Stimulated activated naive CD8-positive, alpha-beta T cell treated with anti-CD3 and anti-CD28 coated beads, Interleukin-15, Interleukin-2, amounts not matched to agents 100 U/mL and 50 U/mL, for 24 hours (primary cell): ENCODE measurements at regions not wholly inside any gene's neighbourhood (a gene's known extent, or its start where the extent isn't known, plus 50 kb on each side); places are given as distances from the start of the nearest gene placed in this dataset.

ENCODE experiments used
- ATAC-seq: fragments of 150-1000 bp; cut with Tn5 transposase; one replicate; pipeline ENCODE4 v1.10.0; 2021
- DNase-seq: peaks from one replicate; pipeline ENCODE4 v3.0.0; 2021

GRCh38 chr11:127135256-127135655, 134.7 kb upstream of the KIRREL3 start:
- DNase-seq (no peak), ATAC-seq (no peak)

GRCh38 chr11:127133061-127133460, 132.5 kb upstream of the KIRREL3 start:
- no peak for ATAC-seq
- no peak for DNase-seq

DNA sequence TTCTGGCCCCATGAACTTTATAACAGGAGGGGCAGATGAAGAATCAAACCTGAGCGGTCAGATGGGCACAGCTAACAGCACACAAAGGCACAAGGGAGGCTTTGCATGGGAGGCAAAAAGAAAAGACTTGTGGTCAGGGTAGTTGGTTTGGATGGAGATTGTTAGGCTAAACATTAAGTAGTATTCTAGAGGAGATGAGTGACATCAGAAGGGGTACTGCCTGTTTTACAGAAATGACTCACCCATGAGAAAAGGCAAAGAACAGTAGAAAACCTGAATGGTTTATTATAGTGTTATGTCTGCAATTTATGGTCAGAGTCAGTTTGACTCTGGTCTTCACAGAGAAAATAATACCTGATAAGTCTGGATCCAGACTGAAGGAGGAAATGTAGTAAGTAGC, 129.8 kb upstream of the KIRREL3 start:
- no peak for DNase-seq
- ATAC-seq: no peak

DNA sequence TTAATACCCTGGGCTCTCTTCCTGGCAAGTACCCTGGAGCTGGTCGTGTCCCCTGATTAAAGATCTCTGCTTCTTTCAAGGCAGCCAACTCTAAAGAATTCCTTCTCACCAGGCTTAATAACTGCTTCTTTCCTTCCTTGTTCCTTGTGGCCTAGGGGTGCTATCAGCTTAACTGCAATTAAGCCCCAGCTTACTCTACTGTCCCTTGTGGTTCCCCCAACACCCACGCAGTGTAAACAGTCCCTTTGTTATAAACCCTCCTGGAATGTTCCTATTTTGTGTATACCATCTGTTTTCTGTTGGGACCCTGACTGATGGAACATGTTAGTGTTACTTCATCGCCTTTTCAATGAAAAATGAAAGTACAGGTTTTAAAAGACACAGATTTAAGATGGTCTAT, 126.4 kb upstream of the KIRREL3 start:
- no peak for ATAC-seq
- no peak for DNase-seq

- no peak for ATAC-seq
- DNase-seq: no peak
These were observed 118.8 kb upstream of the KIRREL3 start for GRCh38 chr11:127119356-127119755.

GRCh38 chr11:127118811-127119210, 118.2 kb upstream of the KIRREL3 start:
- ATAC-seq: no peak
- DNase-seq: no peak

- no peak for ATAC-seq
- DNase-seq: no peak
These were observed 116.7 kb upstream of the KIRREL3 start for GRCh38 chr11:127117231-127117739.

DNA sequence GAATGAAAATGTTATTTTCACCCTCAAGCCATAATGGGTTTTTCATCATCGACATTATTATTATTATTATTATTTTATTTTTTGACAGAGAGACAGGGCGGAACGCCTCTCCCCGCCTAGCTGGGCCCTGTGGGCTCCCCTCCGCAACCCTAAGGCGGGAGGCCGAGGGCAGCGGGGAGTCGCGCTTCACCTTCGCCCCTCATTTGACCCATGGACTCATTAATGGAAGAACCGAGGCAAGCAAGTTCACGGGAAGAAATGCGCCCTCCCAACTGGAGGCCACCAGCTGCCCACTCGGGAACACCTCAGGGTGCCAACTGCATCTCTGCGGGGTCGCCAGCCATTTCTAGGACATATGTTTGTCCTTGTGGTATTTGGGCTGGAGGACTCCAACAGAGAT, 115.3 kb upstream of the KIRREL3 start:
- DNase-seq: no peak
- no peak for ATAC-seq

- no peak for ATAC-seq
These were observed 113.5 kb upstream of the KIRREL3 start for GRCh38 chr11:127114035-127114434.

GRCh38 chr11:127110542-127110941, 110.0 kb upstream of the KIRREL3 start:
- DNase-seq (no peak), ATAC-seq (no peak)

More at GRCh38 chr11:127114035-127114434, 113.5 kb upstream of the KIRREL3 start:
- DNase-seq: no peak

DNA sequence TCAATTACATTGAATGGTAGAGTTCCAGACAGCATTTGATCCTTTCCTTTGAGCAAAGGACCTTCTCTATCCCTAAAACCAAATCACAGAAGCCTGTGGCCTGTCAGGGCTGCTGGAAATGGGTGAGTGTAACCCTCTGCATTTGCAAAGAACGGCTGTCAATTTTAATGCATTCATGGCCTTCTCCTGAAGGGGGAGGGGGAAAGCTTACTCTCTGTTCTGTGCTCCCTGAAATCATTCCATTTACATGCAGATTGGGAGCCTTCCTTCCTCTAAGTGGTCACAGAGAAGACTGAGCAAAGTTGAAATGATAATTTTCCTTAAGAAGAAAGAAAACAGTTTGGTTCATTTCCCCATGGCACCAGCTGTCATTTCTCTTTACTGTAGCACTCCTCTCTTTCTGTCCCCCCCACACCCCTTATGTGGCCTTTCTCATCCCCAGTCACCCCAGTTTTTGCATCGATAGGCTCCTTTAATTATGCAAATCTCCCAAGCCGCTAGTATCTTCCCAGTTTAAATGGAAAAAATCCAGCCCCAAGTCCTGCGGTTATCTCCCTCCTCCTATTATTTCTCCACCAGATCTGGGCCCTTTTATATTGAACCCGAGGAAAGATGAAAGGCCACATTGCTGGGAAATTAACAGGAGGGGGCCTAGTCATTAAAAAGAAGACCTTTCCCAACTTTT, 109.4 kb upstream of the KIRREL3 start:
- no peak for ATAC-seq
- DNase-seq: no peak

DNA sequence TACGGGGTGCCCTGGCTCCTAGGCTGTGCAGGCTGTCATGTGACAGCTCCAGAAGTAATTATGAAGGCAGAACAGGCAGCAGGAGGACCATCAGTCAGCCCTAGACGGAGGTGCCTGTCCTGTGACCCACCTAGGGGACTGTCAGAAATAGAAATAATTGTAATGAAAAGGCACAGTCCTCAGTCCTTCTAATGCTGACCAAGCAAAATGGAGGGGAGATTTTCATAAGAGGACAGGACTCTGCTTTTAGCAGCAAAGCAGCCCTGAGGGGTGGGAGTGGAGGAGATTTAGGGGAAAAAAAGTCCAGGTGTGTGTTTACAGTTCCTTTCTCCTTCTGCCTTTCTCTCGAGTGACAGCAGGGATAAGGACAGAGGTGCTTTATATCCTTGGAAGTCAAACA, 108.3 kb upstream of the KIRREL3 start:
- DNase-seq: no peak
- no peak for ATAC-seq

GRCh38 chr11:127106938-127107337, 106.4 kb upstream of the KIRREL3 start:
- ATAC-seq: no peak
- no peak for DNase-seq

DNA sequence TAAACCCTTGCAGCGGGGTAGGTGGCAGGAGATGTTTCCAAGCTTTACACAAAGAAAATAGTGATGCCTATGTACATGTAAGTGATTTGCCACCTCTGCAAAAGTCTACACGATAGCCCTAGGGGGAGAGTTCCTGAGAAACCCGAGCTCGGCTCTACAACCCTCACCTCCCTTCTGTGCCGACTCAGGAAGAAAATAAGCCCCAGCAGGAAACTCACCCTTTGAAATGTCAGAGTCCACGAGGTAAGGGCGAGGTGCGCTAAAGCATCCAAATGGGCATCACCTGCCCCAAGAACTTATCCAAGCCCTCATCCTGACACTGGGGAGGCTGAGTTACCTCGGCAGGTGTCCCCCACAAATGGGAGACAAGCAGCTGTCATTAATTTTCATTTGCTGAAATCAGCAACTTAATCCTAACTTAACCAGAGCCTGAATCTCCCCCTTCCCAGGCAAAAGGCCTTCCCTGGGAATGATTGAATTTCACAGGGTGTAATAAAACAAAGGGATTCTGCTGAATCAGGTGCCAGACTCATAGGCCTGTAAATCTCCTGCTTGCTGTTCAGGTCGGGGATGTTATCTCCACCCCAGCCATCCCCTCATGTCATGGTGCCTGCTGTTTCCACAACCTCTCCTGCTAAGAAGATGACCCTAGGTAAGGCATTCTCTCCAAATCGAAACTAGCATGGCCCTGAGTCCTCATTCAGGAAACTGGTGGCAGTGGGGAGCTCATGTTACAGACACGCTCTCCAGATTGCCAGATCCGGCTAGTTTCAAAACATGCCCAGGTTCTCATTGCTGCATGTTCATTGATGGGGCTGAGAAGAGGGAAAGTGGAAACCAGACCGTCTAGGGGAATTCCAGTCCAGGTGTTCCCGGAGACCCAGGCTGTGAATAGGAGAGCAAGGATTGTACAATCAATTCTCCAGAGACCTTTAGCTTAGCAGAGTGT, 105.3 kb upstream of the KIRREL3 start:
- no peak for DNase-seq
- ATAC-seq: no peak

DNA sequence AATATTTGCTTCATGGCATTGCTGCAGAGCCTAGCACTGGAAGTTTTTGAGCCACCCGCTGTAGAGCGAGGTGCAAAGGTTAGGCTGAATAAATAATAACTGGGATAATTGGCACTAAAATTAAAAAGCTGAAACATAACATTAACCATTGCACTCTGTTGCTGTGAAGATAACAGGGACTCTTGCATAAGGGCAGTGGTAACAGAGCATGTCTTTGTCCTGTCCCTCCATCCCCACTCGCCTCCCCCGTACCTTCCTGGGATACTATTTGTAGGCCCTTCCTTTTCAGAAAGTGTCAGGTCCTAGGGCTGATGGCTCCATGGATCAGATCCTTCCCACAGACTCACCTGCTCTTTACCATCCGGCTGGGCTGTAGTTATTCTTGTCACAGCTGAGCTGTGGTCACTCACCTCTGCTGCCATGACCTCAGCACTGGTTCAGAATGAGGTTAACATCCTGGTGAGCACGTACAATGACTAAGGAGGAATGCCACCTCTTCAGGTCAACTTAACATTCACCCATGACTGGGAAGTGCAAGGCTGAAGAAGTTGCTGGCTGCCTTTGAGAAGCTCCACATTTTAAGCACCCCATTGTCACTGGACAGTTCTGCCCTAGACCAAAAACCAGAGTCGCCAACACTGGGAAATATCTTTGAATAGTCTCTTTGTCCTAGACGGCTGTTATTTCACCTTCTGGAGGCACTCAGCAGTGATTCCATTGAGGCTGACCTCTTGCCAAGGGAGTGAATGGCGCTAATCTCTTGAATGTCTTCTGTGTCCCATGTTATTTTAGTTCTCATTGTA, 103.2 kb upstream of the KIRREL3 start:
- no peak for ATAC-seq
- DNase-seq: no peak

GRCh38 chr11:127098684-127099083, 98.1 kb upstream of the KIRREL3 start:
- DNase-seq (no peak), ATAC-seq (no peak)

DNA sequence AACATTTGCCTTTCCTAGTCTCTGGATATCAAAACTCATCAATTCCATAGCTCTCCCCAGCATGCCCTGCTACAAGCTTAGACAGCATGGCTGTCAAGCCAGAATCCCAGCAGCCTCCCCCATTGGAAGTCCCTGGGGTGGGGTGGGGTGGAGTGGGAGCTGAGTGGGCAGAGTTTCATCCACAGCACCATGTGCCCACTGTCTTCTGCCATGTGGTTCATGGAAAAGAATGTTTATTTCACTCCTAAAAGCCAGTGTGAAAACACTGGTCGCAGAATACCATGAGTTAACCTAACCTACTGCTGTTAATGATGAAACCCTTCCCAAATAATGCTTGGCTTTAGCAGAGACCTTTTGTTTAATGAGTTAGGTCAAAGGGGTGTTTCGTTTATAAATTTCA, 80.2 kb upstream of the KIRREL3 start:
- no peak for DNase-seq
- no peak for ATAC-seq

GRCh38 chr11:127075758-127076157, 75.2 kb upstream of the KIRREL3 start:
- ATAC-seq (no peak), DNase-seq (no peak)

- no peak for DNase-seq
These were observed 73.7 kb upstream of the KIRREL3 start for GRCh38 chr11:127074151-127074761.

DNA sequence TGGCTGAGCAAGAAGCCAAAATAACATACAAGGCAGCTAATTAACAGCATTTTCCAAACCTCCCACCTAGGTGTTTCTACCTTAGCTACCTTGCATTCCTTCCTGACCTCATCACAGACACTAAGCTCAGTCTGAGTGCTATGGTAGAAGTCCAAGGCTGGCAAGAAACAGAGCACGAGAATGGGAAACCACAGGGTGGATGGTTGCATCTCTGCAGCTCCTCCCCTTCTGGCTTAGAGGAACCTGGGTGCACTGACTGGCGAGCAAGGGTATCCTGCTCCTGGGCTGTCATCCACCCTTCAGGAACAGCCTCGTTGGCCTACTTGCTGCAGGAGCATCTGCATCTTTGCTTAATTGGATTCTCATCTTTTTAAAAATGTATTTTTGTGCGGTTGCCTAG, 73.1 kb upstream of the KIRREL3 start:
- DNase-seq (no peak), ATAC-seq (no peak)

More at GRCh38 chr11:127074151-127074761, 73.7 kb upstream of the KIRREL3 start:
- no peak for ATAC-seq

GRCh38 chr11:127071606-127072005, 71.0 kb upstream of the KIRREL3 start:
- DNase-seq (no peak), ATAC-seq (no peak)

DNA sequence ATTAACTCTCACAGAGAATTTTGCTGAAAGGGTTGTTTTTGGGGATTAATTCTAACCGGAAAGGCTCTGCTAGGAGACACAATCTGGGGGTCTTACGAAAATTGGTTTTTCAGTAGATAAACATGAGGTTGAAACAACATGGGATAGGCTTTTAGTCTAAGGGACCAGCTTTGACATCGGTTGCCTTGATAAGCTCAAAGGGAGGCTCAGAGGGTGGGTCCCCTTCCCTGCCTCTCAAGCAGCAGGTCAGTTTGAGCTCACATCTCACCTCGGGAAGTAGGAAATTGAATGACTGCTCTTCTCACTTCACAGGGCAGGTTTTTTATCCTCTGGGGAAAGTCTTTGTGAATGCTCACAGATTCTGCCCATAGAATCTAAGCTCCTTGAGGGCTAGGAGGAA, 70.2 kb upstream of the KIRREL3 start:
- DNase-seq (no peak), ATAC-seq (no peak)
